ENCODE measurements at regions not wholly inside any gene's neighbourhood (a gene's known extent, or its start where the extent isn't known, plus 50 kb on each side); places are given as distances from the start of the nearest gene placed in this dataset.
"Not testable (repeated sequence)": the region's sequence is repeated elsewhere in the genome, so short reads cannot be mapped to it uniquely, and the experiment has no call there.

DNA sequence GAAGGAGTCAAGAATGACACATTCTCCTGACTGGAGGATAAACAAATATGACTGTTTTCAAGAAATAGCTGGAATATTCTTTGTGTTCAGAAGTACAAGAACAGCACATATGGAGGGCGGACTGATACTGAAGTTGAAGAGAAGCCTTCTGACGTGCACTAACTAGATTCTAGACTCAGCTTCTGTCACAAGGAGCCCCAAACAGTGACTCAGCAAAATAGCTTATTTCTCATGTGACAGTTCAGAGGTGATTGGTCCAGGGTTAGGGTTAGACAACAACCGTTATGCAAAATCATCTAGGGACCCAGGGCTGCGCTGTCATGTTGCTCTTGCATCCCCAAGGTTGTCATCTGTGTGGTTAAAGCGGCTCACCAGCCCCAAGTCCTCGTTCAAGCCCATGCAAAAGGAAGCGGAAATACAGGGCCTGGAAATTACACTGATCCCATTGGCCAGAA is 76.6 kb downstream of the LAT start:
- not testable (repeated sequence) for H3K9ac ChIP-seq (ENCODE audit: low read depth, low read length, poor library complexity, severe bottlenecking); H3K9me3 ChIP-seq (ENCODE audit: insufficient read depth, low read depth, low read length); H2AFZ ChIP-seq (ENCODE audit: low read length); H3K4me2 ChIP-seq (ENCODE audit: low read depth, low read length, poor library complexity, severe bottlenecking); H3K4me3 ChIP-seq (ENCODE audit: low read length, poor library complexity, severe bottlenecking); H3F3A ChIP-seq (ENCODE audit: low read depth); H3K36me3 ChIP-seq (ENCODE audit: insufficient read depth, low read length); H4K20me1 ChIP-seq (ENCODE audit: insufficient read depth, low read length, poor library complexity, severe bottlenecking); H3K9me2 ChIP-seq (replicated peaks; ENCODE audit: low read depth, low read length); H3K27me3 ChIP-seq (ENCODE audit: insufficient read depth, low read length, poor library complexity, severe bottlenecking); H3K4me1 ChIP-seq (ENCODE audit: insufficient read depth, low read length, poor library complexity, severe bottlenecking); H3K79me2 ChIP-seq (ENCODE audit: insufficient read depth, low read length)

GRCh38 chr16:29060022-29060810 is 75.4 kb downstream of the LAT start:
- not testable (repeated sequence) for H2AFZ ChIP-seq (ENCODE audit: low read length); H3K79me2 ChIP-seq (ENCODE audit: insufficient read depth, low read length); H3K9me3 ChIP-seq (ENCODE audit: insufficient read depth, low read depth, low read length); H3K27me3 ChIP-seq (ENCODE audit: insufficient read depth, low read length, poor library complexity, severe bottlenecking); H3K4me2 ChIP-seq (ENCODE audit: low read depth, low read length, poor library complexity, severe bottlenecking); H3K9me2 ChIP-seq (replicated peaks; ENCODE audit: low read depth, low read length); H3F3A ChIP-seq (ENCODE audit: low read depth); H4K20me1 ChIP-seq (ENCODE audit: insufficient read depth, low read length, poor library complexity, severe bottlenecking); H3K36me3 ChIP-seq (ENCODE audit: insufficient read depth, low read length); H3K9ac ChIP-seq (ENCODE audit: low read depth, low read length, poor library complexity, severe bottlenecking); H3K4me3 ChIP-seq (ENCODE audit: low read length, poor library complexity, severe bottlenecking); H3K4me1 ChIP-seq (ENCODE audit: insufficient read depth, low read length, poor library complexity, severe bottlenecking)

DNA sequence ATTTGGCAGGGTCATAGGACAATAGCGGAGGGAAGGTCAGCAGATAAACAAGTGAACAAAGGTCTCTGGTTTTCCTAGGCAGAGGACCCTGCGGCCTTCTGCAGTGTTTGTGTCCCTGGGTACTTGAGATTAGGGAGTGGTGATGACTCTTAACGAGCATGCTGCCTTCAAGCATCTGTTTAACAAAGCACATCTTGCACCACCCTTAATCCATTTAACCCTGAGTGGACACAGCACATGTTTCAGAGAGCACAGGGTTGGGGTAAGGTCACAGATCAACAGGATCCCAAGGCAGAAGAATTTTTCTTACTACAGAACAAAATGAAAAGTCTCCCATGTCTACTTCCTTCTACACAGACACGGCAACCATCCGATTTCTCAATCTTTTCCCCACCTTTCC is 74.7 kb downstream of the LAT start:
- not testable (repeated sequence) for H3K9me2 ChIP-seq (replicated peaks; ENCODE audit: low read depth, low read length); H3K4me1 ChIP-seq (ENCODE audit: insufficient read depth, low read length, poor library complexity, severe bottlenecking); H3K9ac ChIP-seq (ENCODE audit: low read depth, low read length, poor library complexity, severe bottlenecking); H3K9me3 ChIP-seq (ENCODE audit: insufficient read depth, low read depth, low read length); H3K4me2 ChIP-seq (ENCODE audit: low read depth, low read length, poor library complexity, severe bottlenecking); H3K36me3 ChIP-seq (ENCODE audit: insufficient read depth, low read length); H3K27me3 ChIP-seq (ENCODE audit: insufficient read depth, low read length, poor library complexity, severe bottlenecking); H3F3A ChIP-seq (ENCODE audit: low read depth); H2AFZ ChIP-seq (ENCODE audit: low read length); H4K20me1 ChIP-seq (ENCODE audit: insufficient read depth, low read length, poor library complexity, severe bottlenecking); H3K79me2 ChIP-seq (ENCODE audit: insufficient read depth, low read length); H3K4me3 ChIP-seq (ENCODE audit: low read length, poor library complexity, severe bottlenecking)

All from Loucy (cell line).